Hindlimb muscle (tissue), 1 donor: ENCODE measurements at regions not wholly inside any gene's neighbourhood (a gene's known extent, or its start where the extent isn't known, plus 50 kb on each side); places are given as distances from the start of the nearest gene placed in this dataset.
A peak's percentile ranks its signal among the peaks of the same experiment; 100 is the strongest.

Experiments used
- DNase-seq: peaks from one replicate; pipeline ENCODE4 v3.0.0-alpha.2; 2013

GRCh38 chr4:54496412-54496811, 161.3 kb upstream of the KIT start:
- DNase-seq = no peak

- no peak for DNase-seq
Observed at GRCh38 chr4:54497947-54498346, 159.8 kb upstream of the KIT start.

- DNase-seq = no peak
Observed at GRCh38 chr4:54498661-54499111, 159.1 kb upstream of the KIT start.

GRCh38 chr4:54499308-54500074, 158.3 kb upstream of the KIT start:
- no peak for DNase-seq

GRCh38 chr4:54505362-54505761, 152.4 kb upstream of the KIT start:
- DNase-seq = no peak

- no peak for DNase-seq
Observed at GRCh38 chr4:54505996-54506395, 151.8 kb upstream of the KIT start.

- DNase-seq = no peak
Observed at GRCh38 chr4:54509057-54509456, 148.7 kb upstream of the KIT start.

GRCh38 chr4:54513204-54513603, 144.6 kb upstream of the KIT start:
- DNase-seq = peak; percentile 7

- DNase-seq = no peak
Observed at GRCh38 chr4:54513741-54514140, 144.0 kb upstream of the KIT start.

GRCh38 chr4:54516556-54517215, 141.1 kb upstream of the KIT start:
- no peak for DNase-seq

GRCh38 chr4:54517781-54518444, 139.8 kb upstream of the KIT start:
- DNase-seq = no peak

- no peak for DNase-seq
Observed at GRCh38 chr4:54525602-54526001, 132.2 kb upstream of the KIT start.

GRCh38 chr4:54526560-54526959, 131.2 kb upstream of the KIT start:
- no peak for DNase-seq

GRCh38 chr4:54527532-54527931, 130.2 kb upstream of the KIT start:
- DNase-seq = no peak

GRCh38 chr4:54539500-54540029, 118.2 kb upstream of the KIT start:
- DNase-seq = peak; percentile 53

- no peak for DNase-seq
Observed at GRCh38 chr4:54540931-54541330, 116.8 kb upstream of the KIT start.

GRCh38 chr4:54541426-54542118, 116.2 kb upstream of the KIT start:
- DNase-seq = no peak

- DNase-seq = no peak
Observed at GRCh38 chr4:54542119-54542438, 115.7 kb upstream of the KIT start.

GRCh38 chr4:54542540-54543041, 115.2 kb upstream of the KIT start:
- DNase-seq = no peak

- DNase-seq = no peak
Observed at GRCh38 chr4:54543088-54543795, 114.5 kb upstream of the KIT start.

- no peak for DNase-seq
Observed at GRCh38 chr4:54545663-54546424, 111.9 kb upstream of the KIT start.
